GM18867 (cell line): ENCODE measurements at regions not wholly inside any gene's neighbourhood (a gene's known extent, or its start where the extent isn't known, plus 50 kb on each side); places are given as distances from the start of the nearest gene placed in this dataset.

Experiments
- ATAC-seq: cut with Tn5 transposase; IDR thresholded peaks from one replicate; pipeline ENCODE4 v1.9.1; 2021; ENCODE audit warnings: mild to moderate bottlenecking, moderate library complexity; ENCODE audit not compliant: unreplicated experiment

DNA sequence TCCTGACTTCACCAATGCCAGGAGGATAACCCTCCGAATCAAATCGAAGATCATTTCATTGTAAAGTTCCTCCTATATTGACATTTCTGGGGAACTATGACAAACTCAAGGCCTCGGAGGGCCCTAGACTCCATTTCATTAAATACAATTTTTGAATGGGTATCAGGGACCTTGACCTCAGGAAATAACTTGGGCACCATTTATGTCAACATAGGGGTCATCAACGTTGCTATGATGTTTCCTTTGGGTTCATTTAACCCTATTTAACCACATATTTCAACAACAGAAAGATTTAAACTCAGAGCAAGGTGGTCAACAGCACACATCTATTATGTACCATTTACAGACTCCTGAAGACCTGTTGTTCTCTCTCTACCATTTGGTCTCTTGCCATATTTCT is 395.1 kb downstream of the TRIML1 start:
- no peak for ATAC-seq

DNA sequence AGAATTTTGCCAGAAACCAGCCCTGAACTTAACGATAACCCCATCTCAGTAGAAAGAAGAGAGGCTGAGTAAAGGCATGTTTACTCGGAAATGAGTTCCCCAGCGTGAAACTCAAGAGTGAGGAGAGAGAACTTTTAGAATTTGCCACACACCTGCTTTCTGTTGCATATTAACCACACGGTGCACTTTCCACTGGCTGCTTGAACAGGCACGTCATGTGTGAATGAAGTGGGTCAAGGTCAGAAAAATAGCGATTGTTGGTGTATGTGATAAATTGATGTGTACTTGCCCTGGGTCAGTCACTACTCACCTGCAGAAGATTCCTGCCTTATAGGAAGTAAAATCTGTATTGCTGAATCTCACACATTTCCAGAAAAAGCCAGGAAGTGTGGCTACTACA is 395.7 kb downstream of the TRIML1 start:
- ATAC-seq = no peak

DNA sequence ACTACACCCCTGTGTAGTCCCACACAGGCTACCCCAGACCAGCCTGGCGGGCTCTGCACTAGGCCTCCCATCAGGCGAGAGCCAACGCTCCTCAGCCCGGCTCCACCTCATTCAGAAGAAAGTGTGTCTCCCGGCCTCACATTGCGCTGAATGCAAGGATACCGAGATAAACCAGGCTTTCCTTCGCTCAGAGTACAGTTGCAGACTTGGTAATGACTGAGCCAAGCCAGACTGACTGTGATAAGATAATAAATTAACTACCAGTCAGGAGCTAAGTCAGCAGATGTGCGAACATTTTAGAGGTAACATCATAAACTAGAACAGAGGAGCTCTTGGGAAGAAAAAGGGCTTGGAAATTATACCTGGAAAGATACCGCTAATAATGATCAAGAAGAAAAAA is 397.6 kb downstream of the TRIML1 start:
- ATAC-seq = no peak

DNA sequence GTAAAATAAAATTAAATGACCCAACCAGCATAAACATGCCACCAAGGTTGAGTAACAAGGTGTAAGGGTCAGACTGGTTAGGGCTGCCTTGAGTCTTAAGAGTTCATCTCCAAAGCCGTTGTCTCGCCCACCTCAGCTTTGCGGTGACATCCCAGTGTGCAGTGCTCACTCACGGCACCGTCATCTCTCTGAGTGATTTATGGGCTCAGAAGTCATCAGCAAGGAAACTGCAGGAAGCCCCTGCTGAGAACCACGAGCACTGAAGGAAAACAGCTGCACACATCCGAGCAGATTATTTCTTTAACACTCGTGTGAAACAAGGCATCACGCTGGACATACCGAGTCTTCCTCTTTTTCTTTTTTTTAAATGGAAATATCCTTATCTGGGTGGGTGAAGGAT is 411.1 kb downstream of the TRIML1 start:
- ATAC-seq = no peak

DNA sequence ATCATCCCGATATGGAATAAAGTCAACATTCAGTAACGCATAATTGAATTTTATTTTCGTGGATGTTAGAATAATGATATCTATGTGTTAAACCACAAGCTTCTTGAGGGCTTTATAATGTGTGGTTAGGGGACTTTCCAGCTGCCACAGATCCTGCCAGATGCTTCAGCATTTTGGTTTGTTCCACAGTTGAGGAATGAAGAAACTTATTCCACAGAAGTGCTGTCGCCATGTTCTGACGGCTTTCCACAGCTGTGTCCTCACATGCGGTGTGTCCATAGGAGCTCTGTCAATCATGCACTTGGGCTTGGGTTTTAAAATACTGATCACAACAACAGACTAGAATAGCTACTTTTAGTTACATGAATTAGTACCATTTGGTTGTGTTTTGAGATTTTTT is 411.9 kb downstream of the TRIML1 start:
- ATAC-seq = no peak

DNA sequence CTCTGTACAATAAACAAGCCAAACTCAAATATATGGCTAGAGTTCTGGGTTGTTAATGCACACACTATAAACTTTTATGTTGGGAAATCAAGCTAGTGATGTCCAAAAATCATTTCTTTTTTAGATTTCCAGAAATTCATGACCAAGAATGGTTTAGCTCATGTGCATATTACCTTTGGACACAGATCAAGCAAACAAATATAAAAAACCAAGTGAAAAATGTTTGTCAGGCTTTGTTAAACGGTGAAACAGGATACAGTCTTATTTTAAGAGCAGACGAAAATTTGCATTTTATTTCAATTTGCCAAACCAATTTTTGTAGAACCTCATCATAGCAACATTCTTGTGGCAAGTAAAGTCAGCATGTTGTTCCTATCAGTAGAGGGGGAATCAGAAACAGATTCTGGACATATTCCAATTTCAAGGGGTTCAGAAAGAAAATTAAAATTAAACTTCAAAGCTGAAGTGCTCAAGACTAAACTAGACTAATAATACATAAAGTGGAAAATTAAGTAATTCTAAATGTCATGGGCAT is 413.6 kb downstream of the TRIML1 start:
- ATAC-seq = no peak

DNA sequence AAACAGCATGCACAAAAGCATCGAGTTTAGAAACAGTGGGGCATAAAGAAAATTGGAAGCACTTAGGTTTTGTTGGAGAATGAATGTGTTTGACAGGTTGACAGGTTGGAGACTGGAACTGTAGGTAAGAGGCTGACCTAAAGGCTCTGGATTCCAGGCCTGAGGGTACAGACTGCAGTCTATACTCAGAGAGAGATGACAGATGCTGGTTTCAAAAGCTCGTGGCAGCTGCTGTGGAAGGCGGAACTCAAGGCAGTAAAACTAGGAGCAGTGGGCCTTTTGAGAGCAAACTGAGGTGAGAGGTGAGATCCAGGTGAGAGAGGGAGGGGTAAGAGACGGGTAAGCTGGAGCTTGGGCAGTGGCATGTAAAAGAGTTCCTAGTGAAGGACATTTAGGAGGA is 415.2 kb downstream of the TRIML1 start:
- no peak for ATAC-seq

DNA sequence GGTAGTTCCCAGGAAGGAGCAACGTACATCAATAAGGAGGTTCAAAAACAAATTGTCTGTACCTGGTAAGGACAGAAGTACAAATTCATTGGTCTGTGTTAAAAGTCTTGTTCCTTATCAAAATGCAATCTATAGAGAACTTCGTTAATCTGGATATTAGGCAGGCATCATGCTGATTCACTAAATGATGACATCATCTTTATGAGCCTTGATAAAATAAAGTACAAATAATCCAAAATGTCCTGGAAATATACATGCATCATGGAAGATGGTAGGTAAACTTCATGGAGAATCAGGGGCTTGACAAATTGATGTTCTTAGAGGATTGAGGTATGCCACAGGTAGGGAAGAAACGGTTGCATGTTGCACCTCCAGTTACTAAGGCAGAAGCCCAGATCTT is 433.9 kb downstream of the TRIML1 start:
- ATAC-seq = no peak

DNA sequence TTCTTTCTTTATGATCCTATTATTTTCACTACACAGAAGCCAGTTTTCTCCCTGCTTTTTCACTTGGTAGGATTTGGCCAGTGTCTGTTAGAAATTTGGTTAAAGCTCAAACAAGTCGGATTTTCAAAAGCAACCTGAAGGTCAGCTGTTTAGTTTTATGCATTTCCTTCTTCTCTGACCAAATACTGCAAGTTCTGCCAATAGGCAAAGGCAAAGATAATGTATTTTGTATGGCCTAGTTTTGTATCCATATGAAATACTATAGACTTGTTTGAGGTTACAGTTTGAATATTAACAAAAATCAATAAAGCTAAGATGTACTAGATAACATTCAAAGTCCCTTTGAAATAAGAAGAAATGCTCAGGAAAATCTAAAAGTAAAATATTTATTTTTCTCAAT is 439.4 kb downstream of the TRIML1 start:
- ATAC-seq = no peak

DNA sequence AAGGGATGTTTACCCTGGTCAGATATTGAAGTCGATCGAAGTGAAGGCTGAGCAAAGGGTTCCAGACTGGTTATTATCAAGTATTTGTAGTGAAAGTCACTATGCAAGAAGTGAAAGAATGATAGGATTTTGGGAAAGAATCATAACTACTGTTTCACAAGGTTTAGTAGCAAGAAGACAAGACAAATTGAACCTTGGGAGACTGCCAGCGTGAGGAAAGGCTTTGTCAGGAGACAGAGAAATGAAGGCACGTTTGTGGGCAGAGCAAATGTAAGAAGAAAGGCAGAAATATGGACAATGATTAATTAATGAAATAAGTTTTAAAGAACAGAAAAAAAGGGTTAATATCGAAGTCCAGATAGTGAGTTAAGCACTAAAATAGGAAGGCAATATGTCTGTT is 456.8 kb downstream of the TRIML1 start:
- no peak for ATAC-seq

DNA sequence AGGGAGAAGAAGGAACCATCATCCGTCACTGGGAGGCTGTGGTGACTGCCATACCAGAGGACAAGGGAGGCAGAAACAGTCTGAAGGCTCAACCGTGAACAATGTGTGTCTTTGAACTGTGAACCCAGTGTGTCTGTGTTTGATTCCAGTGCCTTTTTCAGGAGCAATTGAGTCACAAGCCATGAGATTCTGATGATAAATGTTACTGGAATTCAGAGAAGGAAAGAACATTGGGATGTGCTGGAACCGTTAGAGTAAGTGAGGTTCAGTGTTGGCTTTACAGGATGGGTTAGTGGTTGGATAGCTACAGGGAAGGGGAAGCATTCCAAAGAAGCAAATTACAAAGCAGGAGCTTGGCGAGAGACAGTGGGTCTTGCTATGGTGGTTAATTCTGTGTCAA is 464.4 kb downstream of the TRIML1 start:
- no peak for ATAC-seq

DNA sequence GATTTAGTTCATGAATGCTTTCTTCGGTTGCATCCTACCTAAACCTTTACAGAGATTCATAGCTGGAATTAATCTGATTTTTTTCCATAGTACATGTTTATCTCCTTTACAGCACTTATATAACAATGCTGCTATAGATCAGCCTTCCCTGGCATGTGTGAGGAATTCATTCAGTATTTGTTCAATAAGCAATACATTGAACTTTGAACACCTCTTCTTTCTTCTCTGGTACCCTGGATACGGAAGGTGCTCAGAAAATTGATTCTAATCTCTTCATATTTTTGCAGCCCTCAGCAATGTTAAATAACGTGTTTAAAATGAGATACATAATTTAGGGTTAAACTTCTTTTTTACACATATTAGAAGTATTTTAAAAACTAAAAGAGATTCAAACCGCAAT is 467.4 kb downstream of the TRIML1 start:
- ATAC-seq = no peak

DNA sequence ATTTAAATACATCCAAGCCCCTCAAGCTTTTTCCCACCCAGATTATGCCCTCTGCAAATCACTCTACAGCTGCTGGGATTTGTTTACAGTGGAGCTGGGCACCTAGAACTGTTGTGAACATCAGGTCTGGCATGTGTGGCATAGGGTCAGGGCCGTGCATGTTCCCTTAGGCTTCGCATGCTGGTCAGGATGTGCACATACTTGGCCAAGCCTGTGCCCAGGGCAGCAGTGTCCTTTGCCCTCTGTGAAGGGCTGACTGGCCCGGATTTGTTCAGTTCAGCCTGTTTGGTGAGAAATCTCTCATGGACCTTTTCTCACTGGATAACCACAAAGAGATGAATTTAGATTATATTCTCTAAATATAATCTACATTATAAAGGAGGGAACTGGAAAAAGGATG is 471.9 kb downstream of the TRIML1 start:
- no peak for ATAC-seq

DNA sequence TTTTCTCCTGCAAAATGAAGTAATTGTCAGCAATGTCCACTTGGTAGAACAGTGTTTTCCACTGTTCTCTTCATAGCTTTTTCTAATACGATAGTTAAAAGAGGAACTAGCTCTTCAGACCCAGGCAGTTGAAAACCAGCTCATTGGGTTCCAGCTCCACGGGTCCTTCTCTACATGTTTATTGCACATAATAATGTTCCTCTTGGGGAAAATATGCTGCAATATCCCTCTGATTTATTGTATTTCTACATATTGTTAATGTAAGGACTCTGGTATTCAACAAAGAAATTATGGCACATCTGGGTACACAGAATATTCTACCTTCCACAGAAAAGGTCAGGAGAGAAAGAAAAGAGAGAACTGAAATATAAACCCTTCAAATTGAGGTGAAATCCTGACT is 473.4 kb downstream of the TRIML1 start:
- ATAC-seq = no peak

DNA sequence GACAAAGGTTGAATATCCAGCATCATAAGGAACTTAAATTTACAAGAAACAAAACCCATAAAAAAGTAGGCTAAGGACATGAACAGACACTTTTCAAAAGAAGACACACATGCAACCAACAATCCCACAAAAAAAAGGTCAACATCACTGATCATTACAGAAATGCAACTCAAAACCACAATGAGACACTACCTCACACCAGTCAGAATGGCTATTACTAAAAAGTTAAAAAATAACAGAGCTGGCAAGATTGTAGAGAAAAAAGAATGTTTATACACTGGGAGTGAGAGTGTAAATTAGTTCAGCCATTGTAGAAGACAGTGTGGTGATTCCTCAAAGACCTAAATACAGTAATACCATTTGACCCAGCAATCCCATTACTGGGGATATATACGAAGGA is 474.7 kb downstream of the TRIML1 start:
- ATAC-seq = no peak

DNA sequence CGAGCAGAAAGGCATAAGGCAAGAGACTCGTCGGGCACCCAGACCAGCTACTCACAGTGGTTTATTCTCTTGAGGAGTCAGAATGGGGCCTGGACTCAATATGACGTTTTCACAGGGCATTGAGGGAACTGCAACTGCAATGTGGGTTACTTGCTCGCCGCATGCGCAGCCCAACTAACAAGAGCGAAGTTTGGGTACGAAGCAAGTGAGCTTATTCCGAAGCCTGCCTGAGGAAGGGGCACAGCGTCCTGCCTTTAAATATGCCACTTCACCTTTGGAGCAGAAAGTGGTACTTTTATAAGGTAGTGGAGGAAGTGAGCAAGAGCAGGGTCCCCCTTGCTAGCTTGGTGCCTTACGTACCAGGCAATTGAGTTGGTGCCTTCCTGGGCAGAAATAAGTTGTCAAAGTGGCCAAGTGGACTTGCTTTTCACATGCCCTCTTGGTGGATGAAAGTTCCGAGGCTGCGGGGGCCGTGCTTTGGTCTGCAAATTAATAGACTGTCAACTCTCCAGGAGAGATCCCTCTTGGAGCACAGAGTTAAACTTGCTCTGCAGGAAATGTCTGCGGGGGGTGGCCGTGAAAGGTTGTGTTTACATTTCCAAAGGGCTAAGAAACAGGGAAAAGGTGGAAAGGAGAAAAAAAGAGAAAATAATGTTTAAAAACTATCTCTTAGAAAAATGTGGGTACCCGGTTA is 480.4 kb downstream of the TRIML1 start:
- ATAC-seq = no peak

DNA sequence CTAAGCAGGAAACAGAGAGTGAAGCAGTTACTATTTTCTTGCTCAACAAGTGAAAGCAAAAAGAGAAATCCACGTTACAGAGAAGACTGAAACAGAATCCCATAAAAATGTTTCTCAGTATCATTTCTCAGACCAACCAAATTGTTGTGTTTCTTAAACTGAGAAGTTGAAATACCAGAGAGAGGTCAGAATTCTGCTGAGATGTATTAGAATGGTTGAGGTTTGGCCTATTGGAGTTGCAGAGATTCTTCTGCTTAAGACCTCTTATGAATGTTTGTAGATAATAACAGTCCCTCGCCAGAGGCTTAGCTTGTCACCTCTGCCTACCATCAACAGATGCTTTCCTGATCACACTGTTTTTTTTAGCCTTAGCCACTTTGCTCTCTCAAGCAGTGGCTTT is 481.4 kb downstream of the TRIML1 start:
- ATAC-seq = no peak

DNA sequence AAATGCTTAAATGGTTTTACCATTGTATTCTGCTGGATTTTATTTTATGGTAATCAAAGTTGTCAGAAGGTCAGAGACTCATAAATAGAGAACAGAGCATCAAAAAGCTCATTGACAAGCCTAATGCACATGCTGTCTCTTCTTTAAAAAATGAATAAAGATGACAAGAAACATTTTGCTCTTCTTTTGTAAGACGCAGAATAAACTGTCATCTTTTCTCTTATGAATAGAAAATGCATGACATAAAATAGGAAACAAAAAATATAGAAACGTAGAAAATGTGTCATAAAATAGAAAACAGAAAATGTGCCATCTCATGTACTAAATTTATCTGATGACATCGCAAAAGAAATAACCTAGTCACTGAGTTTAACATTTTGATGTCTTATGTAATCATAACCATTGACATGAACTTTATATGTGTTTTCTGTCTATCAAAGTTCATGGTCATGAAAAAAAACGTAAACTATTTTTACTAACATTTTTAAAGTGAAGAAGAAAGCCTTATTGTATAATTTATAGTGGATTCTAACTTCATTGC is 484.1 kb downstream of the TRIML1 start:
- ATAC-seq = no peak

DNA sequence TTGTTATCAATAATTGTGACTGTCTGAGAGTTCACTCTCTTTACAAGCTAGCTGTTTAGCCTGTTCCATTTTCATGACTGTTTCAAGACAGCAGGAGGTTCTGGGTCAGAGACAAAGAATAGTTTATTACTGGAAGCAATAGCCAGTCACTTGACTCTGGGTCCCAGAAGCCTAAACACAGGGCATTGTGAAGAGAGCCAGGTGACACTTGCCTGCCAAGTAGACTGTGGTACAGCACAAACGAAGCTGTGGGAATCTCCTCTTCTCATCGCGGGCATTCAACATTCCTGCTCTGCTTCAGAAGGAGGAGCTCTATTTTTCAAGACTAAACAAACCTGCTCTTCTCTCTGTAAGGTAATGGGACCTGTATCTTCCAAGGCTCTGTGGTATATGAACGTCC is 485.1 kb downstream of the TRIML1 start:
- no peak for ATAC-seq

DNA sequence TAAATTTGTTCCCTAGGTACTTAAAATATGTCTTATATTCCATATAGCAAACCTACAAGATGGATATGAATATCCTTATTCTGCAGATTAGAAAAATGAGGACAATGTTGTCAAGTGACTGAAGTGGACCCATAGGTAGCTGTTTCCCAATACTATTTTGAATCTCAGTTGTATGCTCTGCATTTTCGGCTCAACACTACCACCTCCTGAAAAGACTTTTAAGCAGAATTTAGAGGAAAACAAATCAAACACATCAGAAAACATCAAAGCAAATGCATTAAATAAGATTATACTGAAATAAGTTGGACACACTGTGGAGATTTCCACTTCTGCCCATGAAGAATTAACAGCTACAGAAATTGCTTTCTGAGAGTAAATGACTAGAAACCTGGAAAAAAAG is 488.7 kb downstream of the TRIML1 start:
- ATAC-seq = no peak

DNA sequence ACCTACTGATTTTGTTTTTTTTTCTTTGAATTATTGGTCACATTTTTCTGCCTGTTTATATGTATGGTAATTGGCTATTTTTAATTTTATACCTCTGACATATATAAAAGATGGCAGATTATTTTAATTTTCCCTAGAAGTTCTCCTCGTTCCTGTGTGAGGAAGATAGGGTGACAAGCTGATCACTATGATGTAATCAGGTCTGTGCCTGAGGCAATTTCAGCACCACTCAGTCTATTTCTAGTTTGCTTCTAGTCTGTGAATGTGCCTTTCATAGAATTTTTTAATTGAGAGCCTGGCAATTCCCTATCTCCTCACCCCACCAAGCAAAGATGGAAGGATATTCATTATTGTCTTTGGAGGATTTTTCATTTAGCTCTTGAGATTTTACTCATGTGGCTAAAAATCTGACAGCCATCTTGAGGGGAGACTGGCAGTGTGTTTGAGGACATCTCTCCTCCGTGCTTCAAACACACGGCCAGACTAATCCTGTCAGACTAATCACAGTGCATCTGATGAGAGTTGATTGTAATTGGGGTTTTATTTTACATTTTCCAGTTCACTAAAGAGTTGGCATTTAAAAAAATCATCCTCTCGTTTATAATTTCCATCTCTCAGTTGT is 500.3 kb downstream of the TRIML1 start:
- ATAC-seq = no peak

DNA sequence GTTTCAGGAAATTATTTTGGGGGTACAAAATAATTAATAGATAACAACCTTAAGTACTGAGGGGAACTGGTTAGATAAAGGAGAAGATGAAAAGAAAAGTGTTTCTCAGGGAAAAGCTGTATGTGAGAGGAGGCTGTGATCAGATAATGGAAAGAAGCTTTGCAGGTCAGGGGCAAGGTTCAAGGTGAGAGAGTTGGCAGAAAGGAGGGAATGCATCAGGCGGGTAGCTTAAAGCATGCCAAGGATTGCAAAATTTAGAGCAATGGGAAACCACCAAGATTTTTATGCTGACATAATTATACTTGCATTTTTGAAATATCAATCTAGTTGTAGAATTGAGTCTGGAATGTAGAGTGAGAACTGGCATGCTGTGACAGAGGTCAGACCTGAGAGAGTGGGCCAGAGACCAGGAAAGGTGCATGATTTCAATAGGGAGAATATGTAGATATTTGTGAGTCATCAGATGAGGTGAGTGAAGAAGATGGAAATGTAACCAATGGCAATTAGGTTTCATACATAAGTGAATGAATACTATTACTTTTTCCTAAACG is 508.7 kb downstream of the TRIML1 start:
- ATAC-seq = no peak
